Neural progenitor cell (in vitro differentiated cells): ENCODE measurements at regions not wholly inside any gene's neighbourhood (a gene's known extent, or its start where the extent isn't known, plus 50 kb on each side); places are given as distances from the start of the nearest gene placed in this dataset.

Experiments
- DNase-seq: peaks from one replicate; pipeline ENCODE4 v3.0.0-alpha.2; 2016; ENCODE audit warnings: low spot score
- H2AFZ ChIP-seq: fragments of 200-600 bp; sonication (generic); replicated peaks from 2 replicates; pipeline ENCODE4 v1.6.1; 2016; ENCODE audit warnings: antibody characterized with exemption
- H3F3A ChIP-seq: fragments of 200-600 bp; sonication (generic); 2 replicates; pipeline ENCODE4 v1.6.1; 2016; ENCODE audit warnings: antibody characterized with exemption, low read depth
- H3K27ac ChIP-seq: fragments of 200-600 bp; sonication (generic); 2 replicates; pipeline ENCODE4 v1.5.1; 2016; ENCODE audit warnings: mild to moderate bottlenecking
- H3K27me3 ChIP-seq: fragments of 200-600 bp; sonication (generic); 2 replicates; pipeline ENCODE4 v1.6.1; 2016; ENCODE audit warnings: mild to moderate bottlenecking, moderate library complexity
- H3K36me3 ChIP-seq: fragments of 200-600 bp; sonication (generic); 2 replicates; pipeline ENCODE4 v1.5.1; 2016
- H3K4me1 ChIP-seq: fragments of 200-600 bp; sonication (generic); 2 replicates; pipeline ENCODE4 v1.6.1; 2016; ENCODE audit warnings: mixed run types
- H3K4me2 ChIP-seq: fragments of 200-600 bp; sonication (generic); 2 replicates; pipeline ENCODE4 v1.6.1; 2016
- H3K4me3 ChIP-seq: fragments of 200-600 bp; sonication (generic); 2 replicates; pipeline ENCODE4 v1.5.1; 2016
- H3K79me2 ChIP-seq: fragments of 200-600 bp; sonication (generic); 2 replicates; pipeline ENCODE4 v1.6.1; 2016; ENCODE audit warnings: low read depth
- H3K9ac ChIP-seq: fragments of 200-600 bp; sonication (generic); 2 replicates; pipeline ENCODE4 v1.6.1; 2016
- H3K9me3 ChIP-seq: fragments of 200-600 bp; sonication (generic); 2 replicates; pipeline ENCODE4 v1.5.1; 2016; ENCODE audit warnings: low read depth
- H4K20me1 ChIP-seq: fragments of 200-600 bp; sonication (generic); 2 replicates; pipeline ENCODE4 v1.6.1; 2016; ENCODE audit warnings: low read depth
- H3K27ac Mint-ChIP-seq: 3 replicates; pipeline ENCODE4 v1.8.0; 2021; ENCODE audit warnings: mixed read lengths
- H3K27me3 Mint-ChIP-seq: 2 replicates; pipeline ENCODE4 v1.8.0; 2022; ENCODE audit warnings: low read depth, mild to moderate bottlenecking, inconsistent platforms, moderate library complexity, mixed read lengths; ENCODE audit not compliant: insufficient read depth
- H3K36me3 Mint-ChIP-seq: 3 replicates; pipeline ENCODE4 v1.8.0; 2021; ENCODE audit warnings: mixed read lengths
- H3K4me1 Mint-ChIP-seq: 3 replicates; pipeline ENCODE4 v1.8.0; 2021; ENCODE audit warnings: mixed read lengths
- H3K4me3 Mint-ChIP-seq: 3 replicates; pipeline ENCODE4 v1.8.0; 2021; ENCODE audit warnings: mild to moderate bottlenecking, moderate library complexity, mixed read lengths
- H3K9me3 Mint-ChIP-seq: 3 replicates; pipeline ENCODE4 v1.8.0; 2020; ENCODE audit warnings: mixed read lengths
- CTCF ChIP-seq: fragments of 200-600 bp; sonication (generic); IDR thresholded peaks from 2 replicates; pipeline ENCODE4 v1.5.1; 2017; ENCODE audit warnings: antibody characterized with exemption, mild to moderate bottlenecking
- EZH2 ChIP-seq: fragments of 200-600 bp; sonication (generic); IDR thresholded peaks from 2 replicates; pipeline ENCODE4 v1.6.1; 2017; ENCODE audit warnings: antibody characterized with exemption, mild to moderate bottlenecking, moderate library complexity
- EZH2phosphoT487 ChIP-seq: fragments of 200-600 bp; sonication (generic); IDR thresholded peaks from 2 replicates; pipeline ENCODE4 v1.6.1; 2017; ENCODE audit warnings: antibody characterized with exemption

- DNase-seq, result no peak
- no peaks in the 10 kb centered on the region for H3K79me2 ChIP-seq
- no peaks in the 10 kb centered on the region for H3K4me1 ChIP-seq
- no peaks in the 10 kb centered on the region for H3K9me3 ChIP-seq
- no peaks in the 10 kb centered on the region for H3K27me3 ChIP-seq
- no peak overlapping the region for H3K27ac ChIP-seq
- no peak overlapping the region for H3K4me2 ChIP-seq
- H3K36me3 Mint-ChIP-seq, result no peaks in the 10 kb centered on the region
- H2AFZ ChIP-seq, result peak overlapping the region; percentile 84
- H3F3A ChIP-seq, result no peaks in the 10 kb centered on the region
- peaks cover 16% of the 10 kb centered on the region for H3K27me3 Mint-ChIP-seq
- no peaks in the 10 kb centered on the region for H3K36me3 ChIP-seq
- H3K27ac Mint-ChIP-seq, result peak overlapping the region; percentile 53
- peaks cover 6% of the 10 kb centered on the region for H3K9me3 Mint-ChIP-seq
- H3K4me3 ChIP-seq, result no peak overlapping the region
- H3K9ac ChIP-seq, result no peak overlapping the region
- TF ChIP-seq CTCF (no peak), EZH2 (no peak), EZH2phosphoT487 (no peak)
- no peaks in the 10 kb centered on the region for H4K20me1 ChIP-seq
- peaks cover 57% of the 10 kb centered on the region for H3K4me1 Mint-ChIP-seq
- H3K4me3 Mint-ChIP-seq, result no peak overlapping the region
Observed at GRCh38 chr22:27247701-27248434, 553.7 kb downstream of the MN1 start.

- Histone ChIP-seq H3K4me3 (no peak overlapping the region), H3F3A (no peaks in the 10 kb centered on the region), H3K27me3 (no peaks in the 10 kb centered on the region), H3K9ac (no peak overlapping the region), H3K79me2 (no peaks in the 10 kb centered on the region), H3K36me3 (no peaks in the 10 kb centered on the region), H3K27ac (no peak overlapping the region), H3K4me2 (no peak overlapping the region), H2AFZ (no peak overlapping the region), H3K9me3 (peaks cover 1% of the 10 kb centered on the region), H4K20me1 (no peaks in the 10 kb centered on the region), H3K4me1 (no peaks in the 10 kb centered on the region)
- TF ChIP-seq CTCF, result no peak
- no peak for TF ChIP-seq EZH2phosphoT487
- no peak for TF ChIP-seq EZH2
- peaks cover 3% of the 10 kb centered on the region for H3K36me3 Mint-ChIP-seq
- no peak for DNase-seq
- no peak overlapping the region for H3K4me3 Mint-ChIP-seq
- H3K9me3 Mint-ChIP-seq, result peaks cover 12% of the 10 kb centered on the region
- H3K27ac Mint-ChIP-seq, result no peak overlapping the region
- peaks cover 33% of the 10 kb centered on the region for H3K4me1 Mint-ChIP-seq
- peaks cover 17% of the 10 kb centered on the region for H3K27me3 Mint-ChIP-seq
Observed at GRCh38 chr22:27250418-27250817, 551.1 kb downstream of the MN1 start.

- Histone ChIP-seq H3K27me3 (no peaks in the 10 kb centered on the region), H3K4me3 (no peak overlapping the region), H3F3A (no peaks in the 10 kb centered on the region), H3K9ac (no peak overlapping the region), H3K4me2 (no peak overlapping the region), H3K4me1 (no peaks in the 10 kb centered on the region), H3K27ac (no peak overlapping the region), H2AFZ (no peak overlapping the region), H3K79me2 (no peaks in the 10 kb centered on the region), H3K9me3 (peaks cover 6% of the 10 kb centered on the region), H3K36me3 (no peaks in the 10 kb centered on the region), H4K20me1 (no peaks in the 10 kb centered on the region)
- TF ChIP-seq EZH2, result no peak
- no peak for TF ChIP-seq EZH2phosphoT487
- no peak overlapping the region for H3K4me3 Mint-ChIP-seq
- H3K4me1 Mint-ChIP-seq, result peaks cover 28% of the 10 kb centered on the region
- DNase-seq, result no peak
- no peak overlapping the region for H3K27ac Mint-ChIP-seq
- peaks cover 17% of the 10 kb centered on the region for H3K27me3 Mint-ChIP-seq
- peaks cover 6% of the 10 kb centered on the region for H3K36me3 Mint-ChIP-seq
- peaks cover 16% of the 10 kb centered on the region for H3K9me3 Mint-ChIP-seq
Observed at GRCh38 chr22:27250886-27251285, 550.7 kb downstream of the MN1 start.

- TF ChIP-seq EZH2phosphoT487, result no peak
- no peak for TF ChIP-seq CTCF
- TF ChIP-seq EZH2, result no peak
- no peak for DNase-seq
- Histone ChIP-seq H3K27ac (no peak overlapping the region), H3F3A (no peaks in the 10 kb centered on the region), H3K4me3 (no peak overlapping the region), H2AFZ (no peak overlapping the region), H3K27me3 (no peaks in the 10 kb centered on the region), H3K9me3 (peaks cover 6% of the 10 kb centered on the region), H3K9ac (no peak overlapping the region), H4K20me1 (no peaks in the 10 kb centered on the region), H3K4me2 (no peak overlapping the region), H3K79me2 (no peaks in the 10 kb centered on the region), H3K4me1 (no peaks in the 10 kb centered on the region), H3K36me3 (no peaks in the 10 kb centered on the region)
- Mint-ChIP-seq H3K27me3 (peaks cover 16% of the 10 kb centered on the region), H3K36me3 (peaks cover 6% of the 10 kb centered on the region), H3K4me3 (no peak overlapping the region), H3K9me3 (peaks cover 17% of the 10 kb centered on the region), H3K27ac (peak overlapping the region; percentile 48), H3K4me1 (peaks cover 22% of the 10 kb centered on the region)
Observed at GRCh38 chr22:27251563-27251962, 550.0 kb downstream of the MN1 start.
